Natural killer cell treated with Interleukin-12 subunit alpha and Interleukin-12 subunit beta and Interleukin-15 and Interleukin-18, amount 100 ng/mL, for 72 hours (primary cell): ENCODE measurements at regions not wholly inside any gene's neighbourhood (a gene's known extent, or its start where the extent isn't known, plus 50 kb on each side); places are given as distances from the start of the nearest gene placed in this dataset.
"Not testable (repeated sequence)": the region's sequence is repeated elsewhere in the genome, so short reads cannot be mapped to it uniquely, and the experiment has no call there.

Experiments
- ATAC-seq, 2 donors: fragments of 150-1000 bp; cut with Tn5 transposase in 1 of 2; sonication (Bioruptor Pico), chemical (Tn5 transposase) in 1 of 2; 2 replicates each; pipeline ENCODE4 v1.10.0; 2021
- DNase-seq: peaks from one replicate; pipeline ENCODE4 v3.0.0; 2022; ENCODE audit warnings: low spot score
- H3K27ac Mint-ChIP-seq, 2 donors: 1 replicate in 1 of 2; 2 replicates in 1 of 2; pipeline ENCODE4 v1.8.0; 2022; ENCODE audit warnings: mixed read lengths in 2 of 2, mild to moderate bottlenecking in 1 of 2, moderate library complexity in 1 of 2
- H3K27me3 Mint-ChIP-seq, 2 donors: 1 replicate in 1 of 2; 2 replicates in 1 of 2; pipeline ENCODE4 v1.8.0; 2022; ENCODE audit warnings: mixed read lengths in 2 of 2
- H3K36me3 Mint-ChIP-seq: one replicate; pipeline ENCODE4 v1.8.0; 2022; ENCODE audit warnings: mixed read lengths
- H3K4me1 Mint-ChIP-seq, 2 donors: 1 replicate in 1 of 2; 2 replicates in 1 of 2; pipeline ENCODE4 v1.8.0; 2022; ENCODE audit warnings: low read depth in 2 of 2, mixed read lengths in 2 of 2, mild to moderate bottlenecking in 1 of 2
- H3K4me3 Mint-ChIP-seq: one replicate; pipeline ENCODE4 v1.8.0; 2022; ENCODE audit warnings: mixed read lengths
- H3K9me3 Mint-ChIP-seq: 2 replicates; pipeline ENCODE4 v1.8.0; 2022; ENCODE audit warnings: mixed read lengths

DNA sequence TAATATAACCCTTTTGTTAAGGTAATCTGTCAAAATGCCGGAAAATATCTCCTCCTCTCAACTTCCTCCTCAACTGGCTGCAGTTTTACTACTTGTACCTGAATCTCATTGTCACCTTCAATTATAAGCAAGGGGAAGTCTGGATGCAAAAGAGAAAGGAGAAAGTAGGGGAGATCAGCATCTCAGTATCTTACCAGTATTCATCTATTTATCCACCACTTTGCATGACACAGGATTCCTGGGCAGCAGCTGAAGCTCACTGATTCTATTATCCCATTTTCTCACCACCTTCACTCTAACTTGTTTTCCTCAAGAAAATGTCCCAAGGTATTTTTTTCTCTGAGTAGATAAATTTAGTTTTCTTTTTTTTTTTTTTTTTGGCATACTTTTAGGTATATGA lies 440.5 kb upstream of the CBLB start:
- H3K36me3 Mint-ChIP-seq, result peaks cover 8% of the 10 kb centered on the region
- H3K4me1 Mint-ChIP-seq, result no peaks in the 10 kb centered on the region
- ATAC-seq (no peak), DNase-seq (no peak)
- H3K27me3 Mint-ChIP-seq, result no peaks in the 10 kb centered on the region
- H3K27ac Mint-ChIP-seq, result no peak overlapping the region
- H3K4me3 Mint-ChIP-seq, result no peak overlapping the region
- no peaks in the 10 kb centered on the region for H3K9me3 Mint-ChIP-seq

DNA sequence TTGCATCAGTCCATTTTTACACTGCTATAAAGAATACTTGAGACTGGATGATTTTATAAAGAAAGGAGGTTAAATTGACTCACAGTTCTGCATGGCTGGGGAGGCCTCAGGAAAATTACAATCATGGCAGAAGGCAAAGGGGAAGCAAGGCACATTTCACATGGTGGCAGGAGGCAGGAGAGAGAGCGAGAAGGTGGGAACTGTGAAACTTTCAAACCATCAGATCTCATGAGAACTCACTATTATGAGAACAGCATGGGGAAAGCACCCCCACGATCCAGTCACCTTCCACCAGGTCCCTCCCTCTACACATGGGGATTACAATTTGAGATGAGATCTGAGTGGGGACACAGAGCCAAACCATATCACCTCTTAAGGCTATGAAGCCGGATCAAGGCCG lies 441.0 kb upstream of the CBLB start:
- H3K27me3 Mint-ChIP-seq, H3K36me3 Mint-ChIP-seq, H3K9me3 Mint-ChIP-seq, ATAC-seq, DNase-seq, H3K27ac Mint-ChIP-seq, H3K4me3 Mint-ChIP-seq, H3K4me1 Mint-ChIP-seq: not testable (repeated sequence)

DNA sequence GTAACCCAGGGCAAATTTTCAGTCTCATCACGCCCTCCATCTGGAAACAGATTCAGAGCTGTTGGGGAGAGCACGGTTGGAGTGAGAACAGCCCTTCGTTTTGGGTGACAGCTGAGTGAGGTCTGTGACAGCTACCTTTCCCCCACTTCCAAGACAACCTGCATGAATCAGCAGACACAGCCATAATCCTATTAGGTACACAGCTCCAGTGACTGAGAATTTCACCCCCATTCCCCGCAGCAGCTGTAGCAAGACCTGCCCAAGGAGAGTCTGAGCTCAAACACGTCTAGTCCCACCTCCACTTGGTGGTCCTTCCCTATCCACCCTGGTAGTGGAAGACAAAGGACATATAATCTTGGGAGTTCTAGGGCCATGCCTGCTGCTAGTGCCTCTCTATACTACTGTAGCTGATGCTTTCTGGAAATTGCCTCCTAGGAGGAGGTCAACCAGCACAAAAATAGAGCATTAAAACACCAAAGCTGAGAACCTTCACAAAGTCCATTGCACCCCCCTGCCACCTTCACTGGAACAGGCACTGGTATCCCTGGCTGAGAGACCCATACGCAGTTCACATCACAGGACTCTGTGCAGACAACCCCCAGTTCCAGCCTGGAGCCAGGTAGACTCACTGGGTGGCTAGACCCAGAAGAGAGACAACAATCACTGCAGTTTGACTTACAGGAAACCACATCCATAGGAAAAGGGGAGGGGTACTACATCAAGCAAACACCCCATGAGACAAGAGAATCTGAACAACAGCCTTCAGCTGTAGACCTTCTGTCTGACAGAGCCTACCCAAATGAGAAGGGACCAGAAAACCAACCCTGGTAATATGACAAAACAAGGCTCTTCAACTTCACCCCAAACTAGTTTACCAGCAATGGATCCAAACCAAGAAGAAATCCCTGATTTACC lies 448.6 kb upstream of the CBLB start:
- peaks cover 2% of the 10 kb centered on the region for H3K9me3 Mint-ChIP-seq
- H3K4me3 Mint-ChIP-seq, result no peak overlapping the region
- no peaks in the 10 kb centered on the region for H3K36me3 Mint-ChIP-seq
- ATAC-seq (no peak), DNase-seq (no peak)
- H3K27me3 Mint-ChIP-seq, result no peaks in the 10 kb centered on the region
- no peak overlapping the region for H3K27ac Mint-ChIP-seq
- peaks cover 0 to 3% of the 10 kb centered on the region in 2 donors for H3K4me1 Mint-ChIP-seq

DNA sequence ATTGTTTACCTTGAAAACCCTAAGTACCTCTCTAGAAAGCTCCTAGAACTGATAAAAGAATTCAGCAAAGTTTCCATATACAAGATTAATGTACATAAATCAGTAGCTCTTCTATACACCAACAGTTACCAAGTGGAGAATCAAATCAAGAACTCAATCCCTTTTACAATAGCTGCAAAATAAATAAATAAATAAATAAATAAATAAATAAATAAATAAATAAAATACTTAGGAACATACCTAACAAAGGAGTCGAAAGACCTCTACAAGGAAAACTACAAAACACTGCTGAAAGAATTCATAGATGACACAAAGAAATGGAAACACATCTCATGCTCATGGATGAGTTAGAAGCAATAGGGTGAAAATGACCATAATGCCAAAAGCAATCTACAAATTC lies 452.6 kb upstream of the CBLB start:
- H3K36me3 Mint-ChIP-seq, result peaks cover 17% of the 10 kb centered on the region
- H3K4me3 Mint-ChIP-seq, H3K9me3 Mint-ChIP-seq: not testable (repeated sequence)

DNA sequence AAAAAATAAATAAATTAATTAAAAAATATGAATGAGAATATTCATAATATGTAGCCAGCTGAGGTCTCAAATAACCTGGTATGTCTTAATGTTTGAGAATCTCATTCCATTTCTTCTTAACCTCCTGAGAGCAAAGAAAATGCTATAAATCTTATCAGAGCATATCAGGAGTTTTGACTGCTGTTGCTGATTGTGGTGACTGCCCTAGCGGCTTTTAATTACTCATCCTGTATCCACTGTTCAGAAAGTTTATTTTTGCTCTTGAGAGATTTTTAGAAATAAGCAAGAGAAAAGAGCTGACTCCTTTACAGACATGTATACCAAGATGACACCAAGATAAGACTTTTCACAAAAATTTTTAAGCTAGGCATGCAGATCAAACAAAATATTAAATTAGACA lies 454.8 kb upstream of the CBLB start:
- ATAC-seq (no peak), DNase-seq (no peak)
- H3K4me1 Mint-ChIP-seq, result peaks cover 3 to 13% of the 10 kb centered on the region in 2 donors
- no peak overlapping the region for H3K4me3 Mint-ChIP-seq
- H3K9me3 Mint-ChIP-seq, result peaks cover 5% of the 10 kb centered on the region
- H3K36me3 Mint-ChIP-seq, result peaks cover 17% of the 10 kb centered on the region
- no peak overlapping the region for H3K27ac Mint-ChIP-seq
- no peaks in the 10 kb centered on the region for H3K27me3 Mint-ChIP-seq

More for the DNA sequence above, 452.6 kb upstream of the CBLB start:
- ATAC-seq, H3K27me3 Mint-ChIP-seq, H3K4me1 Mint-ChIP-seq, H3K27ac Mint-ChIP-seq, DNase-seq: not testable (repeated sequence)

DNA sequence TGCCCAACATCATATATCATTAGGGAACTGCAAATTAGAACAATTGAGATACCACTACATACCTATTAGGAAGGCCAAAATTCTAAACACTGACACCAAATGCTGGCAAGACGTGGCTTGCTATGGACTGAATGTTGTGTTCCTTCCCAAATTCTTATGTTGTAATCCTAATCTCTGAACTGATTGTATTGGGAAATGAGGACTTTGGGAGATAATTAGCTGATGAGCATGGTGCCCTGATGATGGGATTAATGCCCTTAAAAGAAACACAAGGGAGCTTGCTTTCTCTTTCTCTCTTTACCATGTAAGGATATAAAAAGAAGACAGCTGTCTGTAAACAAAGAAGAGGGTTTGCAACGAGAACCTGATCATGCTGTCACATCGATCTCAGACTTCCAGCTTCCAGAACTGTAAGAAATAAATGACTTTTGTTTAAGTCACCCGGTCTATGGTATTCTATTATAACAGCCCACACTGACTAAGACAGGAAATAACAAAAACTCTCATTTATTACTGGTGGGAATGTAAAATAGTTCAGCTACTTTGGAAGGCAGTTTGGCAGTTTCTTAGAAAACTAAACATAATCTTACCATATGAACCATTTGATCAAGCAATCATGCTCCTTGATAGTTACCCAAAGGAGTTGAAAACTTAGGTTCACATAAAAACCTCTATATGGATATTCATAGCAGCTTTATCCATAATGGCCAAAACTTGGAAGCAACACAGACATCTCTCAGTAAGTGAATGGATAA lies 458.3 kb upstream of the CBLB start:
- Mint-ChIP-seq H3K27ac (peak overlapping the region in 1 of 2 donors; percentile 7), H3K27me3 (no peaks in the 10 kb centered on the region), H3K9me3 (peaks cover 3% of the 10 kb centered on the region), H3K36me3 (peaks cover 17% of the 10 kb centered on the region), H3K4me1 (peaks cover 3 to 29% of the 10 kb centered on the region in 2 donors), H3K4me3 (no peak overlapping the region)
- ATAC-seq (no peak), DNase-seq (no peak)

DNA sequence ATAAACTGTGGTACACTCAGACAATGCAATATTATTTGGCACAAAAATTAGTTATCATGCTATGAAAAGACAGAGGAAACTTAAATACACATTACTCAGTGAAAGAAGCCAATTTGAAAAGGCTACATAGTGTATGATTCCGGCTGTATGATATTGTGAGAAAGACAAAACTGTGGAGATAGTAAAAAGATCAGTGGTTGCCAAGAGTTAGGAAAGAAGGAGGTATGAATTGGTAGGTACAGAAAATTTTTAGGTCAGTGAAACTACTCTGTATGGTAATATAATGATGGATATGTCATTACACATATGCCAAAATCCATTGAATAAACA lies 458.8 kb upstream of the CBLB start:
- peaks cover 3% of the 10 kb centered on the region for H3K9me3 Mint-ChIP-seq
- H3K27me3 Mint-ChIP-seq, result no peaks in the 10 kb centered on the region
- H3K27ac Mint-ChIP-seq, result peak overlapping the region in 1 of 2 donors; percentile 7
- peaks cover 17% of the 10 kb centered on the region for H3K36me3 Mint-ChIP-seq
- H3K4me3 Mint-ChIP-seq, result no peak overlapping the region
- ATAC-seq, result no peak
- DNase-seq, result no peak
- H3K4me1 Mint-ChIP-seq, result peaks cover 4 to 34% of the 10 kb centered on the region in 2 donors

DNA sequence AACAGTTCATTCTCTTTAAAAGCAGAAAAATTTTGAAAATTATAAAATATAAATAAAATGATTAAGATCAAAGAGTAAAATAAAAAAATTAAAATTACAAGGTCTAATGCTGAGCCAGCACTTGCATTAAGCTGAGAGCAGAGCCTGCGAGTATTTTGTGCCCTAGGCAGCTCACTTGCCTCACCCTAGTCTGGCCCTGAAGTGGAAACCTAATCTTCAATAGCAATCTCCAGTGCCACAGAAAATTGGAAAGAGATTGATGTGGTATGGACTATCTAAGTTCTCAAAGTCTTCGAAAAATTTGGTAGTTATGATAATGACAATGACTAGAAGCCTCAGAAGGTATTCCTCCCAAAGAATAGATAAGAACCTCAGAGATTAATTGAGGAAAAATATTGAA lies 459.4 kb upstream of the CBLB start:
- peaks cover 8 to 38% of the 10 kb centered on the region in 2 donors for H3K4me1 Mint-ChIP-seq
- peaks cover 17% of the 10 kb centered on the region for H3K36me3 Mint-ChIP-seq
- no peaks in the 10 kb centered on the region for H3K27me3 Mint-ChIP-seq
- peaks cover 3% of the 10 kb centered on the region for H3K9me3 Mint-ChIP-seq
- H3K4me3 Mint-ChIP-seq, result no peak overlapping the region
- DNase-seq (no peak), ATAC-seq (no peak)
- no peak overlapping the region for H3K27ac Mint-ChIP-seq

DNA sequence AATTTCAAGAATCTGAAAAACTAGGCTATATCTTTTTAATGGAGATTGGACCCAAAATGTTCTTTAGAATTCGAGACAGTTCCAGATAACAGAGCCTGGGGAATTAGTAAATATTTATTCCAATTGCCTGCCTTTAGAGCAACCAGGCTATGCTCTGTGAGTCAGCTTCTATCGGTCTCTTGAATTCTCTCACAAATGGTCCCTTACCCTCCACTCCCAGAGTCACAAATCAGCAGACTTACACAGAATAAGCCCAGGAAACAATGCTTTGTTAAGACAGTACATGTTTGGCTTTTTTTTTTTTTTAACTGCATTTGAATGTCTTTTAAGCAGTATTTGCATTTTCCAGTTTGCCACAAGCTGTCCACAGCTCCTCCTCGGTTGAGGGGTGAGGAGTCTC lies 460.7 kb upstream of the CBLB start:
- Mint-ChIP-seq H3K4me3 (no peak overlapping the region), H3K27ac (no peak overlapping the region), H3K9me3 (no peaks in the 10 kb centered on the region), H3K36me3 (peaks cover 8% of the 10 kb centered on the region), H3K4me1 (peaks cover 13 to 49% of the 10 kb centered on the region in 2 donors), H3K27me3 (no peaks in the 10 kb centered on the region)
- no peak for DNase-seq
- ATAC-seq, result no peak

DNA sequence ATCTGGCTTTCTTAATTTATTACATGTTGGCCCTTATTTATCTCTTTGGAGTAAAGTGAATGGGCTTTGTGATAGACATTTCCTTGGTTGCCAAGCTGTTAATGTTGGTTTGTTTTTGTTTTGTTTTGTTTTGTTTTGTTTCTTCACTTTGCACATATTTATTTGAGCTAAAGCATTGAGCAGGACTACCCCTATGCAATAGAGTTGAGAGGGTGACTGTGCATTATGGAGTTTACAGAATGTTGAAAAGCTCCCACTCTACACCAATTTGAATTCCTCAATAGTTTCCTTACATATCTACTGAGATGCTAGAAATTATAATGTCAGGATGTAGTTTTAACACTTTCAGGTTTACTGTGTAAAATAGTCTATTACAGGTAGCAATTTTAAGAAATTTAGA lies 462.8 kb upstream of the CBLB start:
- ATAC-seq (no peak), DNase-seq (no peak)
- Mint-ChIP-seq H3K4me3 (peak overlapping the region; percentile 40), H3K27me3 (no peaks in the 10 kb centered on the region), H3K36me3 (peaks cover 5% of the 10 kb centered on the region), H3K9me3 (no peaks in the 10 kb centered on the region), H3K4me1 (peaks cover 25 to 63% of the 10 kb centered on the region in 2 donors), H3K27ac (peak overlapping the region; percentile 87 to 90)

DNA sequence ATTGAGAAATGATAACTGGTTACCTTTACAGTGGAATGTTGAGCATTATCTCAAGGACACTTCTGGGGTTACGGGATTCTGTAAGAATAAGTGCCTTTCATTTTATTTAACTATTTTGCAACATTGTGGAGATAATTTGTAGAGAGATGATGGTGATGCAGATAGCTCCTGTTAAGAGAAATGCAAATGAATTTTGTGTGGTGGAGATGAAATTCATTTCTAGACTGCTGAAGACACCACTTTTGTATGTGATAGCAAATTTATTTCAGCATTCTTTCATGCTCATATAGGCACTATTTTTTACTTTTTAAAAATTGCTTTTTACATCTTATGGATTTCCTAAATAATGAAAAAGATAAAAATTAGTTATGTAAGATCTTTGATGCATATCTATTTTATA lies 463.3 kb upstream of the CBLB start:
- H3K4me1 Mint-ChIP-seq, result peaks cover 26 to 62% of the 10 kb centered on the region in 2 donors
- H3K27me3 Mint-ChIP-seq, result no peaks in the 10 kb centered on the region
- peak in 1 of 2 donors; percentile 13 for ATAC-seq
- H3K36me3 Mint-ChIP-seq, result peaks cover 5% of the 10 kb centered on the region
- H3K27ac Mint-ChIP-seq, result peak overlapping the region; percentile 87 to 90
- DNase-seq, result no peak
- peak overlapping the region; percentile 64 for H3K4me3 Mint-ChIP-seq
- no peaks in the 10 kb centered on the region for H3K9me3 Mint-ChIP-seq

DNA sequence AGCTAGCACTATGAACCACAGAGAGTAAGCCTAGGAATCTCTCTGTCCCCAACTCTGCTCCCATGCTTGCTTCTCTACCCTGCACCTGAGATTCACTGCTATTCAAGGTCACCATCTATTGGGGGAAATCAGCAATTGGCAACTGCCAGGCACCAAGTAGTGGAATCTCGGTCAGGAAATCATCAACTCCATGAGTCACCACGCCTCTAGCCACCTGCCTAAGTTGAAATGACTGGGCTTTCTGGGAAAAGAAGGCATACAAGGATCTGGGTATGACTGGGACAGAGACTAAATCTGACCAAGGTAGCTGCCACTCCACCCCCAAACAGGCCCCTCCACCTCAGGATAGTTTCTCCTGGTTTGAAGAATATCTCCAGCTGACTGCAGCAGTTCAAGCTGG lies 464.1 kb upstream of the CBLB start:
- peaks cover 8% of the 10 kb centered on the region for H3K36me3 Mint-ChIP-seq
- H3K27me3 Mint-ChIP-seq, result no peaks in the 10 kb centered on the region
- ATAC-seq, result peak; percentile 83 to 84
- H3K4me3 Mint-ChIP-seq, result peak overlapping the region; percentile 64
- peaks cover 25 to 64% of the 10 kb centered on the region in 2 donors for H3K4me1 Mint-ChIP-seq
- no peaks in the 10 kb centered on the region for H3K9me3 Mint-ChIP-seq
- DNase-seq, result peak; percentile 60
- peak overlapping the region; percentile 87 to 90 for H3K27ac Mint-ChIP-seq

DNA sequence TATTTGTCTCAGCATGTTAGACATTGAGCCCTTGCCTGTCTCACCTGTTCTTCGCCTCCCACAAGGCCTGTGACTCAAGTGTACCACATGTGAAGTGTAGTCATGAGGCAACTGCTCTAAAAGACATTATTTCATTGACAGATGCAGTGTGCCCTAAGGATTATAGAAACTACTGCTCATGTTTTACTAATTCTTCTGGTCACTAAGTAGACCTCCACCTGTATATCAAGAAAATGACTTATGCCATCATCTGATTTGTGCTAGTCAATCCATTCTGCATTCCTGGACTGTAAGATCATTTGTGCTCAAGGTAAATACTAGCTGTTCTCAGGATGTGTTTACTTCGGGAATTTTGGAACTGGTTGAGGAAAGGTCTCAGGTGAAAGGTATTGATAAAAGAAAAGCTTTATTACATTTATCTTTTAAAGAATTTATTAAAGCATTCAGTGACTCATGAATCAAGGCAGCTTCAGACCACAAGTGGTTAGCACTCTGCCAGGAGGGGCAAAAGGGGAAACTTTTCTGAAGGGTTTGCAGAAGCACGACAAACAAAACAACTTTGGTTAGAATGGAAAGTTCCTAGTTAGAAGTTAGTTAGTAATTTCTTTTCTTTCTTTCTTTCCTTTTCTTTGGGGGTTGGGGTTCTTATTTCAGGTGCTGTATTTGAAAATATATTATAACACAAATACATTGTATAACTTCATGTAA lies 465.3 kb upstream of the CBLB start:
- peak; percentile 73 for DNase-seq
- Mint-ChIP-seq H3K9me3 (no peaks in the 10 kb centered on the region), H3K27me3 (no peaks in the 10 kb centered on the region), H3K4me1 (peaks cover 36 to 75% of the 10 kb centered on the region in 2 donors), H3K4me3 (peak overlapping the region; percentile 81), H3K36me3 (peaks cover 11% of the 10 kb centered on the region), H3K27ac (peak overlapping the region; percentile 87 to 90)
- peak; percentile 75 to 78 for ATAC-seq

DNA sequence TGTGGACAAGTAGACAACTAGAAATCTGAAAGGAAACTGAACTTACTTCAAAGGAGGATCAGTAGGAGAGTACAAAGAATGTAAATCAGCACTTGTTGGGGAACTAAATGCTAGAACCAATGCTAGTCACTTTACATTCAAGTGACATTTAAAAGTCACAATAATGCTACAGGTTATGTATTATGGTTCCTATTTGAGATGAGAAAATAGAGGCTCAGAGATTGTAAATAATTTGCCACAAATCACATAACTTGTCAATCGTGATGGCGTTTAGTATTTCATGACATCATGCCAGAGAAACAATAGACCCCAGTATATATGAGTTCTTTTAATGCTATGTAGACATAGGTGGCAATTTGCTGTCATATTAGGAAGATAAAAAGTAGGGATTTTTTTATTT lies 467.8 kb upstream of the CBLB start:
- H3K36me3 Mint-ChIP-seq, result peaks cover 11% of the 10 kb centered on the region
- H3K4me1 Mint-ChIP-seq, result peaks cover 36 to 64% of the 10 kb centered on the region in 2 donors
- peak overlapping the region; percentile 43 for H3K4me3 Mint-ChIP-seq
- no peak for ATAC-seq
- peak overlapping the region; percentile 87 to 90 for H3K27ac Mint-ChIP-seq
- H3K9me3 Mint-ChIP-seq, result no peaks in the 10 kb centered on the region
- H3K27me3 Mint-ChIP-seq, result no peaks in the 10 kb centered on the region
- DNase-seq, result no peak
